A673 (cell line): ENCODE measurements at regions not wholly inside any gene's neighbourhood (a gene's known extent, or its start where the extent isn't known, plus 50 kb on each side); places are given as distances from the start of the nearest gene placed in this dataset.

Source experiments
- CTCF ChIP-seq: fragments of 300-800, 200-600 bp; sonication (generic); conservative IDR thresholded peaks from 2 replicates; pipeline ENCODE4 v1.5.1; 2017; ENCODE audit warnings: low read depth, mild to moderate bottlenecking, antibody characterized with exemption, low read length, moderate library complexity, mixed read lengths
- EZH2 ChIP-seq: fragments of 200-600 bp; sonication (generic); IDR thresholded peaks from 2 replicates; pipeline ENCODE4 v1.6.1; 2017; ENCODE audit warnings: borderline replicate concordance, low read depth, mild to moderate bottlenecking, mixed read lengths, antibody characterized with exemption, low read length; ENCODE audit not compliant: poor library complexity, severe bottlenecking

- TF ChIP-seq CTCF (no peak), EZH2 (no peak)
Measured at GRCh38 chr3:42033741-42034140, 57.4 kb upstream of the TRAK1 start.
